Thyroid gland (tissue), 4 donors: ENCODE measurements at regions not wholly inside any gene's neighbourhood (a gene's known extent, or its start where the extent isn't known, plus 50 kb on each side); places are given as distances from the start of the nearest gene placed in this dataset.

Experiments used
- DNase-seq, 2 donors: peaks; one replicate each; pipeline ENCODE4 v3.0.0-alpha.2; 2019
- H3K27ac ChIP-seq, 3 donors: fragments of 200-600 bp; sonication (generic); 1 replicate in 2 of 3; 2 replicates in 1 of 3; pipeline ENCODE4 v1.5.1; 2016 to 2019; ENCODE audit warnings: mild to moderate bottlenecking in 1 of 3, moderate library complexity in 1 of 3
- H3K27me3 ChIP-seq: fragments of 200-600 bp; sonication (generic); one replicate; pipeline ENCODE4 v1.5.1; 2019
- H3K36me3 ChIP-seq, 2 donors: fragments of 200-600 bp; sonication (generic); one replicate each; pipeline ENCODE4 v1.5.1; 2016 to 2019
- H3K4me1 ChIP-seq, 2 donors: fragments of 200-600 bp; sonication (generic); one replicate each; pipeline ENCODE4 v1.5.1; 2017 to 2019
- H3K4me3 ChIP-seq, 3 donors: fragments of 200-600 bp; sonication (generic); replicated peaks in 1 of 3; 1 replicate in 2 of 3; 2 replicates in 1 of 3; pipeline ENCODE4 v1.5.1; 2016; ENCODE audit warnings: mild to moderate bottlenecking in 1 of 3
- H3K9me3 ChIP-seq: fragments of 200-600 bp; sonication (generic); one replicate; pipeline ENCODE4 v1.5.1; 2017
- CTCF ChIP-seq, 6 experiments: fragments of 200-600 bp in 3 of 6; fragments of 450-650 bp in 3 of 6; sonication (generic) in 3 of 6; IDR thresholded peaks; one replicate each; pipeline ENCODE4 v1.5.1; 2016 to 2019; ENCODE audit warnings: antibody characterized with exemption in 6 of 6, mild to moderate bottlenecking in 2 of 6, inconsistent platforms in 1 of 6, moderate library complexity in 1 of 6
- POLR2A ChIP-seq, 2 donors: fragments of 450-650 bp; IDR thresholded peaks; one replicate each; pipeline ENCODE4 v1.6.1; 2017; ENCODE audit warnings: antibody characterized with exemption in 2 of 2, mild to moderate bottlenecking in 2 of 2, moderate library complexity in 1 of 2
- WGBS, 2 donors: methylation state at CpG; one replicate each; pipeline ENCODE4 v1.1.5; 2017; 5-methylcytosine and 5-hydroxymethylcytosine counted together
- intact Hi-C: fragments of 100-400 bp; cut with DNase I; formaldehyde crosslinking; loops from one replicate; pipeline ENCODE4 v1.15.1; 2023

GRCh38 chr2:117308861-117309770, 505.4 kb upstream of the DDX18 start:
- TF ChIP-seq POLR2A (IDR thresholded peaks at IDR 0.05), result no peak
- TF ChIP-seq CTCF (IDR thresholded peaks at IDR 0.05), result no peak
- no peaks in the 10 kb centered on the region for H3K4me1 ChIP-seq
- no peak overlapping the region for H3K27ac ChIP-seq
- intact Hi-C loops, result no loop called here
- H3K4me3 ChIP-seq, result no peak overlapping the region
- DNase-seq, result no peak
- no peaks in the 10 kb centered on the region for H3K9me3 ChIP-seq
- H3K27me3 ChIP-seq, result no peaks in the 10 kb centered on the region
- WGBS, 2 donors, result 82 to 87% methylated on average over 5 to 7 of the region's 7 CpGs
- no peaks in the 10 kb centered on the region for H3K36me3 ChIP-seq

- Histone ChIP-seq H3K36me3 (no peaks in the 10 kb centered on the region), H3K9me3 (no peaks in the 10 kb centered on the region), H3K27me3 (no peaks in the 10 kb centered on the region), H3K4me1 (no peaks in the 10 kb centered on the region), H3K4me3 (no peak overlapping the region), H3K27ac (no peak overlapping the region)
- no peak for DNase-seq
- no peak for TF ChIP-seq CTCF (IDR thresholded peaks at IDR 0.05)
- no peak for TF ChIP-seq POLR2A (IDR thresholded peaks at IDR 0.05)
- intact Hi-C loops, result no loop called here
- WGBS, 2 donors, result 86% methylated on average over 2 of the region's 2 CpGs
These were observed 492.7 kb upstream of the DDX18 start for GRCh38 chr2:117321816-117322215.

GRCh38 chr2:117323331-117323730, 491.2 kb upstream of the DDX18 start:
- TF ChIP-seq CTCF (IDR thresholded peaks at IDR 0.05) (no peak), POLR2A (IDR thresholded peaks at IDR 0.05) (no peak)
- no peak for DNase-seq
- H3K27me3 ChIP-seq, result no peaks in the 10 kb centered on the region
- WGBS, 2 donors, result 18 to 22% methylated on average over 8 of the region's 8 CpGs
- no peaks in the 10 kb centered on the region for H3K9me3 ChIP-seq
- no peaks in the 10 kb centered on the region for H3K4me1 ChIP-seq
- no peak overlapping the region for H3K27ac ChIP-seq
- H3K36me3 ChIP-seq, result no peaks in the 10 kb centered on the region
- no peak overlapping the region for H3K4me3 ChIP-seq
- intact Hi-C loops, result no loop called here

- whole genome bisulfite sequencing, 2 donors, result 68 to 82% methylated on average over 4 of the region's 4 CpGs
- DNase-seq, result no peak
- intact Hi-C loops, result no loop called here
- H3K4me3 ChIP-seq, result no peak overlapping the region
- no peaks in the 10 kb centered on the region for H3K36me3 ChIP-seq
- H3K27ac ChIP-seq, result no peak overlapping the region
- H3K27me3 ChIP-seq, result no peaks in the 10 kb centered on the region
- no peaks in the 10 kb centered on the region for H3K4me1 ChIP-seq
- no peak for TF ChIP-seq CTCF (IDR thresholded peaks at IDR 0.05)
- TF ChIP-seq POLR2A (IDR thresholded peaks at IDR 0.05), result no peak
- H3K9me3 ChIP-seq, result no peaks in the 10 kb centered on the region
These were observed 483.9 kb upstream of the DDX18 start for GRCh38 chr2:117330641-117331040.

- intact Hi-C loops, result no loop called here
- WGBS, 2 donors, result 92 to 94% methylated on average over 3 of the region's 3 CpGs
- no peak overlapping the region for H3K27ac ChIP-seq
- no peaks in the 10 kb centered on the region for H3K27me3 ChIP-seq
- H3K4me1 ChIP-seq, result no peaks in the 10 kb centered on the region
- no peaks in the 10 kb centered on the region for H3K36me3 ChIP-seq
- no peaks in the 10 kb centered on the region for H3K9me3 ChIP-seq
- H3K4me3 ChIP-seq, result no peak overlapping the region
- TF ChIP-seq CTCF (IDR thresholded peaks at IDR 0.05) (no peak), POLR2A (IDR thresholded peaks at IDR 0.05) (no peak)
- no peak for DNase-seq
These were observed 478.5 kb upstream of the DDX18 start for GRCh38 chr2:117335967-117336366.
